Tibial artery (tissue), 4 donors: ENCODE measurements at regions not wholly inside any gene's neighbourhood (a gene's known extent, or its start where the extent isn't known, plus 50 kb on each side); places are given as distances from the start of the nearest gene placed in this dataset.

ENCODE experiments used
- DNase-seq, 2 donors: peaks; one replicate each; pipeline ENCODE4 v3.0.0-alpha.2; 2019
- H3K27ac ChIP-seq, 2 donors: fragments of 200-600 bp; sonication (generic) in 1 of 2; 1 replicate in 1 of 2; 2 replicates in 1 of 2; pipeline ENCODE4 v1.5.1; 2018 to 2019; ENCODE audit warnings: mild to moderate bottlenecking in 1 of 2
- H3K27me3 ChIP-seq, 2 donors: fragments of 200-600 bp; sonication (generic) in 1 of 2; one replicate each; pipeline versions ENCODE4 v1.5.1 to v1.6.0; 2016 to 2019
- H3K36me3 ChIP-seq, 3 donors: fragments of 200-600 bp; sonication (generic) in 2 of 3; one replicate each; pipeline ENCODE4 v1.5.1; 2016 to 2019; ENCODE audit warnings: mild to moderate bottlenecking in 2 of 3
- H3K4me1 ChIP-seq, 4 donors: fragments of 200-600 bp; sonication (generic) in 2 of 4; 1 replicate in 3 of 4; 2 replicates in 1 of 4; pipeline ENCODE4 v1.5.1; 2016 to 2019
- H3K4me3 ChIP-seq, 2 donors: fragments of 200-600 bp; sonication (generic) in 1 of 2; 1 replicate in 1 of 2; 2 replicates in 1 of 2; pipeline ENCODE4 v1.5.1; 2018 to 2019; ENCODE audit warnings: mild to moderate bottlenecking in 2 of 2
- H3K9me3 ChIP-seq, 3 donors: fragments of 200-600 bp; sonication (generic) in 1 of 3; one replicate each; pipeline ENCODE4 v1.5.1; 2016 to 2019
- intact Hi-C: fragments of 100-400 bp; cut with DNase I; formaldehyde crosslinking; loops from one replicate; pipeline ENCODE4 v1.15.0; 2023; ENCODE audit warnings: low total_unique reads
- TF ChIP-seq, protein P1 (sequence below), 2 experiments: fragments of 200-600 bp in 1 of 2; fragments of 450-650 bp in 1 of 2; IDR thresholded peaks; one replicate each; pipeline ENCODE4 v1.5.1; 2017 to 2019; ENCODE audit warnings: antibody characterized with exemption in 2 of 2, mild to moderate bottlenecking in 1 of 2, moderate library complexity in 1 of 2

DNA sequence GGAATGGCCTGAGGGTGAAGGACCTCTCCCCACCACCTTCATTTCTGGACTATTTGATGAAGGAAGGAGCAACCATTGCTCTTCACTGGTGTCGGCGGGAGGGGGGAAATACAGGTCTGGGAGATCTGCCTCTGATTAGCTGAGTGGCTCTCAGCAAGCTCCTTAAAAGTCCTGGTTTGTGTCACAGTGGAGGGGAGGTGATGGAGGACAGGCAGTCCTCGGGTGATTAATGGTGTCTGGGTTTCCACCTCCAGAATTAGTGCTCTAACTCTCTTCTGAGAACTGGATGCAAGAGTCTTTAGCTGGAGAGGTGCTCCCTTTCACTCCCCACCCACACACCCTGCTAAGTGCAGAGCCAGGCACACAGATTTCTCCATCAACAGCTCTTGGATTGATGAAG is 83.2 kb downstream of the TTC32 start:
- TF ChIP-seq, protein P1, sequence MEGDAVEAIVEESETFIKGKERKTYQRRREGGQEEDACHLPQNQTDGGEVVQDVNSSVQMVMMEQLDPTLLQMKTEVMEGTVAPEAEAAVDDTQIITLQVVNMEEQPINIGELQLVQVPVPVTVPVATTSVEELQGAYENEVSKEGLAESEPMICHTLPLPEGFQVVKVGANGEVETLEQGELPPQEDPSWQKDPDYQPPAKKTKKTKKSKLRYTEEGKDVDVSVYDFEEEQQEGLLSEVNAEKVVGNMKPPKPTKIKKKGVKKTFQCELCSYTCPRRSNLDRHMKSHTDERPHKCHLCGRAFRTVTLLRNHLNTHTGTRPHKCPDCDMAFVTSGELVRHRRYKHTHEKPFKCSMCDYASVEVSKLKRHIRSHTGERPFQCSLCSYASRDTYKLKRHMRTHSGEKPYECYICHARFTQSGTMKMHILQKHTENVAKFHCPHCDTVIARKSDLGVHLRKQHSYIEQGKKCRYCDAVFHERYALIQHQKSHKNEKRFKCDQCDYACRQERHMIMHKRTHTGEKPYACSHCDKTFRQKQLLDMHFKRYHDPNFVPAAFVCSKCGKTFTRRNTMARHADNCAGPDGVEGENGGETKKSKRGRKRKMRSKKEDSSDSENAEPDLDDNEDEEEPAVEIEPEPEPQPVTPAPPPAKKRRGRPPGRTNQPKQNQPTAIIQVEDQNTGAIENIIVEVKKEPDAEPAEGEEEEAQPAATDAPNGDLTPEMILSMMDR (IDR thresholded peaks at IDR 0.05) = no peak
- H3K4me3 ChIP-seq = no peak overlapping the region
- H3K4me1 ChIP-seq = peaks cover 0 to 44% (median 17%) of the 10 kb centered on the region in 4 donors
- intact Hi-C loops = no loop called here
- H3K9me3 ChIP-seq = no peaks in the 10 kb centered on the region
- no peaks in the 10 kb centered on the region for H3K36me3 ChIP-seq
- no peaks in the 10 kb centered on the region for H3K27me3 ChIP-seq
- DNase-seq = no peak
- H3K27ac ChIP-seq = peak overlapping the region in 1 of 2 donors; percentile 18

DNA sequence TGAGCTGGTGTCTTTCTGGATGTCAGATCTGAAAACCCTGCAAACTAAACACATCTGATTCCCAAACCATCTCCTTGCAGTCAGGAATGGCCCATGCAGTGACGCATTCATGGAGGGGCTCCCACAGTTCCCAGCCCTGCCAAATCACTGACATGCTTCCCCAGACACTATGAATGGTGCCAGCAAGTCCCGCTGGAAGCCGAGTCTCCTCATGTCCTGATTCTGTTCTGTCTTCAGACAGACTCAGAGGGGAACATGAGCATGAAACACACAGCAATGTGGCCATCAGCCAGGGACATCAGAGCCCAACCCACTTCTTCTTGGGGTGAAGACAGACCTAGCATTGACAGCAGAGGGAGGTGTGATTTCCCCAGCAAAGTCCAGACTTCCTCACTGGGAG is 83.7 kb downstream of the TTC32 start:
- no peak overlapping the region for H3K4me3 ChIP-seq
- TF ChIP-seq, protein P1 (IDR thresholded peaks at IDR 0.05) = no peak
- no peaks in the 10 kb centered on the region for H3K36me3 ChIP-seq
- peak overlapping the region in 1 of 2 donors; percentile 18 for H3K27ac ChIP-seq
- no peaks in the 10 kb centered on the region for H3K9me3 ChIP-seq
- no peaks in the 10 kb centered on the region for H3K27me3 ChIP-seq
- H3K4me1 ChIP-seq = peaks cover 0 to 49% (median 18%) of the 10 kb centered on the region in 4 donors
- DNase-seq = no peak
- intact Hi-C loops = no loop called here

GRCh38 chr2:19815746-19816145 is 86.0 kb downstream of the TTC32 start:
- Histone ChIP-seq H3K9me3 (no peaks in the 10 kb centered on the region), H3K27ac (no peak overlapping the region), H3K36me3 (no peaks in the 10 kb centered on the region), H3K4me1 (peaks cover 0 to 72% (median 34%) of the 10 kb centered on the region in 4 donors), H3K4me3 (no peak overlapping the region), H3K27me3 (no peaks in the 10 kb centered on the region)
- DNase-seq = no peak
- TF ChIP-seq, protein P1 (IDR thresholded peaks at IDR 0.05) = no peak
- intact Hi-C loops = no loop called here

- no peak overlapping the region for H3K4me3 ChIP-seq
- peak overlapping the region; percentile 60 to 74 for H3K27ac ChIP-seq
- no peaks in the 10 kb centered on the region for H3K36me3 ChIP-seq
- TF ChIP-seq, protein P1 (IDR thresholded peaks at IDR 0.05) = no peak
- no peaks in the 10 kb centered on the region for H3K27me3 ChIP-seq
- DNase-seq = peak; percentile 55 to 89
- H3K9me3 ChIP-seq = no peaks in the 10 kb centered on the region
- intact Hi-C loops = no loop called here
- H3K4me1 ChIP-seq = peaks cover 0 to 67% (median 32%) of the 10 kb centered on the region in 4 donors
These were observed 89.6 kb downstream of the TTC32 start for GRCh38 chr2:19812166-19812565.

GRCh38 chr2:19811186-19811585 is 90.6 kb downstream of the TTC32 start:
- peak overlapping the region; percentile 60 to 74 for H3K27ac ChIP-seq
- H3K4me3 ChIP-seq = no peak overlapping the region
- no peaks in the 10 kb centered on the region for H3K36me3 ChIP-seq
- no peak for DNase-seq
- no peaks in the 10 kb centered on the region for H3K27me3 ChIP-seq
- peaks cover 0 to 77% (median 42%) of the 10 kb centered on the region in 4 donors for H3K4me1 ChIP-seq
- intact Hi-C loops = no loop called here
- no peaks in the 10 kb centered on the region for H3K9me3 ChIP-seq
- TF ChIP-seq, protein P1 (IDR thresholded peaks at IDR 0.05) = no peak

- peak overlapping the region; percentile 60 to 74 for H3K27ac ChIP-seq
- H3K36me3 ChIP-seq = no peaks in the 10 kb centered on the region
- intact Hi-C loops = no loop called here
- TF ChIP-seq, protein P1 (IDR thresholded peaks at IDR 0.05) = no peak
- H3K9me3 ChIP-seq = no peaks in the 10 kb centered on the region
- peaks cover 0 to 76% (median 45%) of the 10 kb centered on the region in 4 donors for H3K4me1 ChIP-seq
- H3K4me3 ChIP-seq = no peak overlapping the region
- no peaks in the 10 kb centered on the region for H3K27me3 ChIP-seq
- DNase-seq = no peak
These were observed 91.1 kb downstream of the TTC32 start for GRCh38 chr2:19810637-19811036.
